NT2/D1 (cell line): ENCODE measurements at regions not wholly inside any gene's neighbourhood (a gene's known extent, or its start where the extent isn't known, plus 50 kb on each side); places are given as distances from the start of the nearest gene placed in this dataset.

Source experiments
- SUZ12 ChIP-seq: IDR thresholded peaks from 2 replicates; pipeline ENCODE4 v1.6.1; 2011; ENCODE audit not compliant: insufficient read length, insufficient read depth; ENCODE audit errors: extremely low read depth
- YY1 ChIP-seq: IDR thresholded peaks from 2 replicates; pipeline ENCODE4 v1.6.1; 2011; ENCODE audit not compliant: insufficient read length, insufficient read depth
- ZNF274 ChIP-seq: IDR thresholded peaks from 2 replicates; pipeline ENCODE4 v1.6.1; 2011; ENCODE audit warnings: mild to moderate bottlenecking, low read depth, low read length

DNA sequence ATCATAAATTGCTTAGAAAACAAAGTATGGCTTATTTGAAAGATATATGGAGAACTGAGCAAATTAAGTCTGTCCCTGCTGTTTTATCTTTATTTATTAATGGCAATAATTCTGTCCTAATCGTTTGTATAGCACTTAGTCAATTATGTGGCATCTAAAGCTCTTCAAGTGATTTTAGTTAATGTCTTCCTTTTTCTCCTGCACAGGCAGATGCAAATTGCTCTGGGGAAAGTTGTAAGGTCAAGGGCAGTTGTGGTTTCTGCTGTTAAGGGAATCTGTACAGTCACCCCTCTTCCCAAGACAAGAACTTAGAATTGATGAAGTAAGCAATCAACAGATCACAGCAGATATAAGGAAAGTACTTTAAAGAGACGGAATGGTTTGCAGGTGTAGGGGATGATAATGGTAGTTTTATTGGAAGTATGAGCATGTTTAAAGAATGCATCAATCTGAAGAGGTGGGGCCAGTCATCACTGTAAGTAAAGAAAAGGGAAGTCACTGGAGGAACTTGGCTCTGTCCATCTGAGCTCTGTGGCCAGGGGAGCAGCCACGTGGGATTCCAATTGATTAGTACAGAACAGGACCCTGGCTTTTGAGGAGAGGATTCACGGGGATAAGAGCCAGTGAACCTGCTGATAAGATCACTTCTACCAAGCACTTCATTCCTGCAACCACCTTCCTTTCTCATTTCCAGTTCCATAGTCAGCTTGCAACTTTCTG lies 116.0 kb upstream of the KCNJ6 start:
- no peak for TF ChIP-seq YY1
- no peak for TF ChIP-seq SUZ12
- no peak for TF ChIP-seq ZNF274
